HG03342 (cell line): ENCODE measurements at regions not wholly inside any gene's neighbourhood (a gene's known extent, or its start where the extent isn't known, plus 50 kb on each side); places are given as distances from the start of the nearest gene placed in this dataset.

Source experiments
- ATAC-seq: cut with Tn5 transposase; IDR thresholded peaks from one replicate; pipeline ENCODE4 v1.9.1; 2021; ENCODE audit warnings: mild to moderate bottlenecking, moderate library complexity; ENCODE audit not compliant: unreplicated experiment

DNA sequence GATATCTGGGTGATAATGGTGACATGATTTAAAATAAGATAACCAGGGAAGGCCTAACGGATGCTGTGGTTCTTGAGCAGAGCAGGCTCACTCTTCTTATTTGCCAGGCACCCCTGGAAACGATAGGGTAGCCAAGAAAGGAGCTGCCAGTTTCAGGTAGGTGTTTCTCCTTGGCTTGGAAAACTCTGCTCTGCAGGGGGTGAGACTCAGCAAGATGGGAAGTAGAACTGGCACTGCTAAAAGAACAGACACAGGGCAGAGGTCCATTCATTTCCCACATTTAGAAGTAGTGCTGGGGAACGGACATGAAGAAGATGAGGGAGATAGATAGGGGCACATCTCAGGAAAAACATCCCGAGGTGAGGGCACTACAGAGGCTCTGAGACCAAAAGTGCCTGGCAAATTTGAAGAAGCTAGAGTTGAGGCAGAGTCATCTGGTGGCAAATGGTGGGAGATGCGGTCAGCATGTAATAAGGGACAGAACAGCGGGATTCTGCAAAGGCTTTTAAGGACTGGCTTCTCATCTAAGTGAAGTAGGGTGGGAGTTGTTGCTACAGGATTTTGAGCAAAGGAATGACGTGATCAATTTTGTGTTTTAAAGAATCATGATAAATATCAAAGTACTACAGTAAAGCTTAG lies 323.4 kb upstream of the PLSCR5 start:
- ATAC-seq: no peak

GRCh38 chr3:146921693-146922092 lies 316.5 kb upstream of the PLSCR5 start:
- no peak for ATAC-seq

DNA sequence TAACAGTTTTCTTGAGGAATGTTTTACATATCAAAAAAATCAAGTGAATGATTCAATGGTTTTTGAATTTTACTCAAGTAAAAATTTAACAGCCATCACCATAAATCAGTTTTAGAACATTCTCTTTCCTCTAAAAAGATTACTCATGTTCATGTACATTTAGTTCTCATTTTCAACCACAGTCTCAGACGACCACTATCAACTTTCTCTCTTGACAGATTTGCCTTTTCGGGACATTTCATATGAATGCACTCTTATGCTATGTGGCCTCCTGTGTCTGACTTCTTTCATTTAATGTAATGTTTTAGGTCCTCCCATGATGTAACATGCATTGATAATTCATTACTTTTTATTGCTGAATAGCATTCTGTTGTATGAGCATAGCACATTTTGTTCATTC lies 309.3 kb upstream of the PLSCR5 start:
- no peak for ATAC-seq

DNA sequence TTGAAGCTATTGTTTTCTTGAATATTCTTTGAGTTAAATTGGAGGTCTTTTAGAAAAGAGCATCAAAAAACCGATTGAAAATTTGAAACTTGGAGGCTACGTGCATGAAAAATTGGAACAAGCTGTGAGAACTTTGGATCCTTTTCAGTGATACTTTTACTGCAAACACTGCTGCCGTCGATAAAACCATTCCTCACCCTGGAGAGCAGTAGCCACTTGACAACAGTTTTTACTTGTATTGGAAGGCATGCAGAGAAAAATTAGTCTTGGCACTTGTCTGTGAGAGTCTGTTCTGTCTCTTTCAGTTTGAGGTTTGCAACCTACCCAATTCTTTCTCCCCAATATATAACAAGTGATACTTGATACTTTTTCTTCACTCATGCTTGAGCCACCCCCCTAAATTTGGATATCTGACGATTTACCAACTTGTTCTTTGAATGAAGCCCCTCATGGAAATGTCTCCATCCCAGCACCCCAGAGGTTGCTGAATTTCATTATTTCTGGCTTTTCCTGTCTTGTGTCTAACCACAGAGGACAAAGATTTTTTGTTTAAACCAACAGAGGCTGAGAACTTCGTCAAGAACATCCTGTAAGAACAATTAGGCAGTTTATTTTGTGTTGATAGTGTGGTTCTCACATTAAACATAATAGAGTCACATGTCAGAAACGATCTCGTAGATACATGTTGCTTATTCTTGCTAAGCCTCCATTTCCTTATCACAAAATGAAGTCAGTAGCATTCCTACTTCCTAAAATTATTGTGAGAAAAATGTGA lies 307.3 kb upstream of the PLSCR5 start:
- no peak for ATAC-seq

DNA sequence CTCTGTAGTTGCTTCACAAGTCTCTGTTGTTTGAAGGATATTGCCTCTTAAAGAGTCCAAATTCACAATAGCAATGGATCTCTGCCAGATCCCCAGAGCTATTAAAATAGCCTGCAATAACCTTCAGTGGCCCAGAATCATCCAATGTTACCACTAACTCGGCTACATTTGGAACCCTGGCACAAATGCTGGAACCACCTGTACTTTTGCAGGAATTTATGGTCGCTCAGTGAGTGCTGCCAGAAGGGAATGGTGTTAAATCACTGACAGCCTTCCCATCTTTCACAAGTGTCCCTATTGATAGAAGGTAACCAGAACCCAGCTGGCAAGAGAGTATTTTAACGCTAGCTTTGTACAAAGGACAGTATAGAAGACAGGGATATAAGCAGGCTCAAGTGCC lies 298.8 kb upstream of the PLSCR5 start:
- ATAC-seq: no peak

- ATAC-seq: no peak
Observed at GRCh38 chr3:146899171-146899570, 294.0 kb upstream of the PLSCR5 start.

DNA sequence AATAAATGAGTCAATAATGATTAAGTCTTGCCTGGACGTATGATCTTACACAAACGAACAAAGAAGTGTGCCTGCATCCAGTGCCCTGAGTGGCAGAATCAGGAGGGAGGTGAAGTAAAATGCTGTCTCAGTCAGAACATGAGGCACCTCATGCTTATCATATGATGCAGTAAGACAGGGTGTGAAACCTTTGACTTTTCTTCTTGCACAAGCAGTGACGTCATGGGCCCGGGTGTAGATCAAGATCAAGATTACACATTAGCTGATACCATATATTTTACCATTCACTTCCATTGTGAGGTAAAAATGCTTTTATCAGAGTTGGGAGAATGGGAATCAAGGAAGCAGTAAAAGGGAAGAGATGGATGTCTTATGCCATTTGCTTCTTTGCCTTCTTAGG lies 291.6 kb upstream of the PLSCR5 start:
- no peak for ATAC-seq

- no peak for ATAC-seq
Observed at GRCh38 chr3:146895026-146895749, 290.0 kb upstream of the PLSCR5 start.

- no peak for ATAC-seq
Observed at GRCh38 chr3:146894406-146894805, 289.3 kb upstream of the PLSCR5 start.

GRCh38 chr3:146892041-146892440 lies 286.9 kb upstream of the PLSCR5 start:
- no peak for ATAC-seq

DNA sequence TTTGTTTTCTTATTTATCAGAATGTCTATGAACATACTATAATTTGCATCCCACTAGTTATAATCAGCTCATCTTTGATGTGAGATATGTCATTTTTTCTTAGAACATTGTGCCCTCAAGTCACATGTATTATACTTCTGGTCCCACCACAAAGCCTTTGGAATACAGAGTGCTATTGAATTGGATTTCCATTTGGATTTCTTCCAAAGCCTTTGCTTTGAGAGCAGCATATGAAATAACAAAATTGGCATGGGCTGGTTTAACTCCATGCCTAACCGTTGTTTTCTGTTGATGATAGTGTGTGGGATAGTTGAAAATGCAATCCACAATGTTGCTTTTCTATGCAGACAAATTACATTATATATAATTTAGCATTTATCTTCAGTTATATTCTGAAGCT lies 284.5 kb upstream of the PLSCR5 start:
- ATAC-seq: no peak

- ATAC-seq: no peak
Observed at GRCh38 chr3:146888176-146888575, 283.0 kb upstream of the PLSCR5 start.

DNA sequence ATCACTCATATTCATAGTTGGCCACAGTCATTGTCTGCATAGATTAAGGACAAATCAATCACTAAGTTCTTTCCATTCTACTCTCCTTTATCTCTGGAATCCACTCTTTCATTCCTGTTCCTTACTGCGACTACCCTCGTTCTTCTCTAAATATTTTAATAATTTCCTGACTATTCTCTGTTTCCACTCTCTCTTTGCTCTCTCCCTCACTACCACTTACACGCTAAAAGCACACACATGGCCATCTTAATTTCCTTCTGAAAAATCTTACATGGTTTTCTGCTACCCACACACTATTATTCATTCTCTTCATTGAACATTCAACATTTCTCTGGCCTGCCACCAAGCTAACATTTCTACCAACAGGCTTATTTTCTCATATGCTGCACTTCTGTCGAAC lies 279.6 kb upstream of the PLSCR5 start:
- ATAC-seq: no peak

DNA sequence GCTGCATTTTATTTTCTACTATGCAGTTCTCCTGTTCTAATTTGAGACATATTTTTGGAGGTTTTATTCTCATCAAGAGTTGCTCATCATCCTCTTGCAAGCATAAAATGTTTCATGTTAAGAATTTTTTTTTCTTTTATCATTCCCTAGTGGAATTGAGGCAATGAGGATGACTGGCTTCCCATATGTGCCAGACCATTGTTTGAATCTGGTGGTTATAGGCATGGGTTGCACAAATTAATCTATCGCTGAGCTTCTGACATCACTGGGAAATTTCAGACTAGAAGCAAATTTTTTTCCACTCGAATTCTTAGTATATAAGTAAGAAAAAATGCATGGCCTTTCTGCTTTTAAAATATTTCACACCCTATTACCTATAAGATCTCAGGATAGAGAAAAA lies 279.1 kb upstream of the PLSCR5 start:
- ATAC-seq: no peak

DNA sequence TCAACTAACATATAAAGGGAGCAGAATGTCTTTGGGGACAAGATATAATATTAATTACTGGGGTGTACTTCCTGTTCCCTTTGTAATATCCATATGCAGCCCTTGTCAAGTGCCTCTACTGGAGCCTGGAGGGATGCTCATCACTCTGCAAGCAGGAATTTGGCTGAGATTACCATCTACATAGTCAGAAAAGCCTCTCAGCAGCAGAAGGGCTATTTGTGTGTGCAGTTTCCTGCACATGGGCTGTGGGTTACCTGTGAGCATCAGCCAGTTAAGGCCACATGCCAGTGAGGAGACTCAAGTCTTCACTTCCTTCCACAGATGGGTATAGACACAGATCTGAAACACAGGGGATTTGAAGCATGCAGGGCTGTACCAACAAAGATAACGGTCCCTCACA lies 278.1 kb upstream of the PLSCR5 start:
- no peak for ATAC-seq

- ATAC-seq: no peak
Observed at GRCh38 chr3:146881966-146882760, 277.0 kb upstream of the PLSCR5 start.

DNA sequence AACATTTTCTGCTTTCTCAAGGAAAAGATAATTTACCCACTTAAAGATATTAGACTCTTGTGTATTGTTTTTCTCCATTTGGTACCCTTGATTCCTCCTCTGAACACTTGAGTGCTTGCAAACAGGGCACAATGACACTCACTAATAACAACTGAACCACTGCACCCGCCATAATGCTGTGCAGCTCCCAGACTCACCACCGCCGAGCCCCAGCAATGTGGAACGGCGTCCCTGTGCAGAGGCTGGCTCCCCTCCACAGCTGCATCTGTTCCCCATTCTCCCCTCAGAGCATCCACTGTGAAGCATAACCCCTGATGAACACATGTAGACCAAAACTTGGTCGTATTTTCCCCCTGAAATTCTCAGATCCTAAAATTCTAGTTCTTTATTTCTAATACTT lies 276.2 kb upstream of the PLSCR5 start:
- ATAC-seq: no peak

DNA sequence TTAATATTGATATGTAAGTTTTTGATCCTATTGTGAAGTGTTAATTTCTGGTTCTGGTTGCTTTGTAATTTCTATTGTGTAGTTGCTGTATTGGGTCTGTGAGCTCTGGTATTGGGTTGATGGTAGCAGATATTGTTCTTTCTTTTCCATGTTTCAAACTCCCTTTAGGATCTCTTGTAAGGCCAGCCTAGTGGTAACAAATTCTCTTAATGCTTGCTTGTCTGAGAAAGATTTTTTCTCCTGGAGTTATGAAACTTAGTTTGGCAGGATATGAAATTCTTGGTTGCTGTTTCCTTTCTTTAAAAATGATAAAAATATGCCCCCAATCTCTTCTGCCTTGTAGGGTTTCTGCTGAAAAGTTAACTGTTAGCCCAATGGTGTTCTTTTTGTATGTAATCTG lies 268.6 kb upstream of the PLSCR5 start:
- ATAC-seq: no peak

DNA sequence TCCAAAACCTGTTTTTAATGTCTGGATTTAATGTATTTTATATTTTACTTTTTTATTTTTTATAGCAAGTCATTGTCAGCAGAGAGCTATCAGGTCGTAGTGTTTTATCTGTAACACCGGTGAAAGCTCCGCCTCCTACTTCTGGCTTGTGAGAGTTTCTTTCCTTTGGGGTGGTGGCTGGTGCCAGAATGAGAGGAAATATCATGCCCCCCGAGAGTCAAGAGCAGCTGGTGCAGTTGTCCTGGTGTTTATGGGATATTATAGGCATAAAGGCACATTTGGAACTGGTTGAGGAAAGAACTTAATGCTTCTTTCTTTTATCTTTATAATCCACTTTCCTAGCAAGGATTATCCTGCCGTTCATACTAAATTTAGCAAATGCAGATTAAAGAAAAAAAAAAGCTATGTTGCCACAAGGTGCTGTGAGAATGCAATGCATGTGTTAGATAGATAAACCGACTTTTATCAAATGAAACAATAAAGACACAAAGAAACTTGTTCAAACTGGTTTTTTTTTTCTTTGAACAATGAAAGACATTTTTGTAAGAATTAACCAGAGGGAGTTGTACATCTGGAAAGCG lies 260.1 kb upstream of the PLSCR5 start:
- ATAC-seq: no peak

GRCh38 chr3:146861262-146861661 lies 256.1 kb upstream of the PLSCR5 start:
- no peak for ATAC-seq

DNA sequence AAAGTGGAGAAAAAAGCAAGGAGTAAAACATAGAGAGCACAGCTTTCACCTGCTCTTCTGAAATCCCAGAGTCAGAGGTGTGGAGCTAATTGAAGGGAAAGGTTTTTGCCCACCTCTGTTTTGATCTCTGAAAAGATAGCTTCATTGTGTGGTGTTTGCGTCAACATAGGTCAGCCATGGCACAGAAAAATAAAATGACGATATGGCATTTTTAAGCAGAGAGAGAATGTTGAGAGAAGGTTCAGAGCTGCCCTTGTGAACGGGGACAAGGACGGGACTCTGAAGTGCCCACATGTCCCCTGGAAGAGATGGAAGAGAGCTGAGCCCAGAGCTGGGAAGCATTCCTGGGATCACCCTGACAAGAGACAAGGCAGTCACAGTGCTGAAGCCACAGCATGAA lies 249.4 kb upstream of the PLSCR5 start:
- ATAC-seq: no peak
